SHP77 treated with DMSO at 0.1 percent for 48 hours (cell line): ENCODE measurements at regions not wholly inside any gene's neighbourhood (a gene's known extent, or its start where the extent isn't known, plus 50 kb on each side); places are given as distances from the start of the nearest gene placed in this dataset.

Experiments used
- DNase-seq: peaks from one replicate; lab custom pipeline; 2025; lab: John Stamatoyannopoulos, UW

DNA sequence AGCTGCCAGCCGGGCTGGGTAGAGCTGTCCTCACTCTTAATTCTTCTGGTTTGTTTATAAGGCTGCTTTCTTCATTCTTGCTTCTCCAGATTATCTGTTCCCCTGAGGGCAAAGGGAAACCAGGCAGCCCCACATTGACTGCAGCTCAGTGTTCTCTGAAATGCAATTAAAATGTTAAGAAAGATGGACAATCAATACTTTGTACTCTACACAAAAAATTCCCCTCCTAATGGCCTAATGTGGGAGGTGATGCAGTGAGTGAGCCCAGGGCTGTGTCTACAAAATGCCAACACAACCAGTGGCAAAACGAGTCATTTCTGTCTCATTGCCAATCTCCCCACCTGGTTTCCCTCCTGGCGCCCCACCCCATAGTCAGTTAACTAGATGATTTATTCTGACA lies 541.7 kb upstream of the RAB6C start:
- DNase-seq, result no peak

DNA sequence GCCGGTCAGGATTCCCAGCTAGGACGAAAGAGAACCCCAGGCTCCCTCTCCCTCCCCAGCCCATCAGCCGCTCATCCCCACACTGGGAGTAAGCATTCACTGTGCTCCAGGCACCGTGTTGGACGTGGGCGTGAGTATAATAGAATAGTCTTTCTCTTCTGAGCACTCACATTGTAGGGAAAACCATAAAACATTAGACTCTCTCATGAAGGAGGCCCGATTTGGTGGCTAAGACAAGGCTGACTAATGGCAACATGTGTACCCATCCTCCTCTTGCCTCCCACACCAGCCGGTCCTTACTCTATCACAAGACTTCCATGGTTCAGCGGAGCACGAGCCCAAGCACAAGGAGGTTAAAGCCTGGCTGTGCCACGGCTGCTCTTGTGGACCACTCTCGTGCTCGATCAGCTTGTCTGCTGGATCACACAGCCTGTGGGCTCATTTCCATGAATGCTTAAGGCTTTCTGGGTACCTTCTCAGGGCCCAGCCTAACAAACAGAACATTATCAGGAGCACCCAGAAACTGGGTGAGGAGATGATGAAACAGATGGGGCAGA lies 540.9 kb upstream of the RAB6C start:
- no peak for DNase-seq

DNA sequence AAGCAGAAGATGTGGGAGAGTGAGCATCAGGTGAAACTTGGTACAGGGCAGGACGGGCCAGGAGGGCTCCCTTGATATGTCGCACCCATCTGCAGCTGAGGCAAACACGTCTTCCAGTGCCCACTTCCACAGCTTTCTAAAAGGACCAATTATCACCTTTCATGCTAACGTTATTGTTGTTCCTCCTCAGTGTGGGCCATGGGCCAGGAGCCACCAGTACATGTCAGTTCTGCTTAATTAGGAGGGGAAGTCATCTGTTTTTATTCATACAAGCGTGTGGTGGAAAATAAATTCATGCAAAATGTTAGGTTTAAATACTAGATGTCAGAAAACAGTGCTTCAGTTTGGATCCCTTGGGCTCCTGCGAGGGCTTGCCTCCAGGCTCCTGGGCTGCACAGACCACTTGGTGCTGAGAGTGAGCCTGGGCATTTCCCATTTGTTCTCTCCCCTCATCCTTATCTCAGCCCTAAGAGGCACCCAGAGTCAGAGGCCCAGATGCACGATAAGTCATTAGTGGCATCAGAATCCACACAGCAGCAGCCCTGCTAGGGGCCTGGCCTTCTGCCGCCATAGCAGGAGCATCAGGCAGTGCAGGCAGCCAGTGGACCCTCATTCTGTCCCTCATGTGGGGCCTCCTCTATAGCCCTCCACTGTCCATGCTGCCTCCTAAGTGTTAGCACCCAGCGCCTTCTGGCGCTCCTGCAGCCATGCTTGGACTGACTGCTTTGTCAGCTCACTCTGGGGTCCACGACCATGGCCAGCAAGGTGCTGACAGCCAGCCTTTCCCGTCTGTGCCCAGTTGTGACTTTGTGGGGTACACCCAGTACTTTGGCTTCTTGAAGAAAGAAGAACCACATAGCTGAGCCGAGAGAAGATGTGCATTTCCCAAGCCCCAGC lies 539.8 kb upstream of the RAB6C start:
- DNase-seq, result no peak

DNA sequence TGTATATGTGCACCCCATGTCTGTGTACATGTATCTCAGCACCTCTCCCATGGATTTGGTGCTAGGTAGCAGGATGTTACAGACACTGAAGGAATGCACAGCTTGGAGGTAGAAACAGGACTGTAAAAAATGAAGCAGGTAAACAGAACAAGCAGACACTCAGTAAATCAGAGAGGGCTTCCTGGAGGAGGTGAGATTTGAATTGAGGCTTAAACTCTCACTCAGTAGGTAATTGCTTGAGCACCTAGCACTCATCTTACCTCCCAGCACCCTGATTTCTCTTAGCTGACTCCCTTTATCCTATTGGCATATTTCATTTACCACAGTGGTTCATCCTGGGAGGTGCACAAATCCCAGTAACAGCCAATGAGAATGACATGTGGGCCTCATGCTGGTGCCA lies 537.9 kb upstream of the RAB6C start:
- DNase-seq, result no peak

DNA sequence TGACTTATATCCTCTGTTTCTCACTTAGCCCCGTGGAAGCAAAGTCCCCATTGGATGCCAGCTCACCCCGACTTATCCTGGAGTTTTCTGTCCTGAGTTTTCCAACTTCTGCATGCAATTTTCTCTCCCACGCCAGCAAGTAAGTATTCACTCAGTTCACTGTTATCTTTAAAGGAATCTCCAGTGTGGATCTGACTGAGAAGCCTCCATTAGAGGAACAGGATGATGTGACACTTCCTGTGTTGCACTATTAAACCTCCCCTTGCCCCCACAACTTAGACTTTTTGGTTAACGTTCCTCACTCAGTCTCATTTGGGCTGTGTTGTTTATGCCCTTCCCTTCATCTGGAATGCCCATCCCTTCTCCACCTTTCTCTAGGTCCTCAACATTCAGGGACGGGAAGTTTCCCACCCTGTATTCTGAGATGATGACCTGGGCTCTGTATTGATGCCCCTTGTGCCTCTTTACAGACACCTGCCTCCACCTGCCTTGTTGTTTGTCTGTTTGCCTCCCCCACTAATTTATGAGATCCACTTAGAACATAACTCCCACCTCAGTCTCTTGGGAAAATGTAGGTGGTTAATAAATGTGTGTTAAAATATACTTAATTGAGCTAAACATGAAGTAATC lies 536.1 kb upstream of the RAB6C start:
- no peak for DNase-seq

DNA sequence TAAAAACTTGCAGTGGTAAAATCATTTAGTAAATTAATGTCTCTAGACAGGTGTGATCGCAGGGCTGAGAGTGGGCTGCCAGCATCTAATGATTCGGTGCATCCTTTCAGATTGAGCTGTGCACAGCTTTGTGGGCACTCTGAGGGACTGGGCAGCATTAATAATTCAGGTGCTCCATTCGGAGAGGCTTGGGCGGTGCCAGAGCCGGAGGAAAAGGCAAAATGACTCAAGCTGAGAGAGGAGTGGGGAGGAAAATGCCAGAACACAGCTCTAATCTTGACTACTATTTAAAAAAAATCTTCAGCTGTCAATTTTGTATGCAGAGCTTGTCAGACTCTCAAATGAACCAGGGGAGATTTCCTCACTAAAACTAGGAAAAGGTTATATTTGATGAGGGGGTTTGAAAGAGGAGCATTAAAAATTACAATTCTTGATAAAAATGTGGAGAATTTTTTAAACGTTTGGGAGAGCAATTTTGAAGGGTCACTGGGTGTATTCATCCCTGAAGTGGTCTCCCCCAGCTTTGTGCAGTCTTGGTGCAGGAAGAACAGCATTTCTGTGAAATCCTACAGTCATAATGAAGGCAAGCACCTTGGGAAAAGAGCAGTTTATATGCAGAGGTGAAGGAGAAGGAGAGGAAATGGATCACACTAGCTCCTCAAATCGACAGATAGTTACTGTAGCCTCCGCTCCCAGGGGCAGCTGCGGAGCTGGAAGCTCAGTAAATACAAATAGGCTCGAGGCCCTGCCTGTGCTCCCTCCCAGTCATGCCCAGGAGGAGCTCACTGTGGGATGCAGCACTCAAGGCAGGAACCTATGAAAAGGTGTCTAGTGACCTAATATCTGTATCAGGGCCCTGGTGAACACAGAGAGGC lies 535.4 kb upstream of the RAB6C start:
- no peak for DNase-seq

DNA sequence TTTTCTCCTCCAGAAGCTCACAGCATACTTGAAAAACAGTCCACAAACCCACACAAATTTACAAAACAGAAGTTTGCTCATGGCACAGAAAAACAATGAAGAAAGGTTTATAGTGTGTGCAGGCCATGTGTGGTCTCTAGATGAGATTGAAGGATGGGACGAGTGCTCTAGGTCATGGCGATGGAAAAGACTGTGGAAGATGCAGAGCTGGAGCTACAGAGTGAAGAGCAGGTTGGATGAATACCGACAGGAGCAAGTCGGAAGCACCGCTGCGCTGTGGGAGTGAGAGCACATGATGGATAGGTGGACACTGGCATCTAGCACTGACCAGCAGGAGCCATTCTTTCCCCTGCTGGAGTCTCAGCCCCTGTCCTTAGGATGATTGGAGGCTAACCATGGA lies 534.7 kb upstream of the RAB6C start:
- no peak for DNase-seq

DNA sequence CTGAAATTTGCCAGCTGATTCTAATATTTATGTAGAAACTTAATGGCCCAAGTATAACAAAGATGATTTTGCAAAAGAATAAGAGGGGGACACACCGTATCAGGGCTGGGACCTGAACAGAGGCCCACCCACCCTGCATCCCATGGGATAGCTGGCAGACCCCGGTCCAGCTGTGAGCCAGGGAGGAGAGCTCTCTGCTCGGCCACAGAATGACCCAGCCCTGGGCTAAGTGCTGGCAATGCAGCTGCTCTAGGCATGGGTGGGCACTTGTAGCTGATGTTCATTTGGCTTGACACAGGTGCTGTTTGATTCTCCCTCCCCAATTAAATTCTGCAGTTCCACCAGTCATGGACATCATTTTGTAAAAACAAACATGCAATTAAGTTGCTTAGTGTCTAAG lies 522.8 kb upstream of the RAB6C start:
- DNase-seq, result no peak

DNA sequence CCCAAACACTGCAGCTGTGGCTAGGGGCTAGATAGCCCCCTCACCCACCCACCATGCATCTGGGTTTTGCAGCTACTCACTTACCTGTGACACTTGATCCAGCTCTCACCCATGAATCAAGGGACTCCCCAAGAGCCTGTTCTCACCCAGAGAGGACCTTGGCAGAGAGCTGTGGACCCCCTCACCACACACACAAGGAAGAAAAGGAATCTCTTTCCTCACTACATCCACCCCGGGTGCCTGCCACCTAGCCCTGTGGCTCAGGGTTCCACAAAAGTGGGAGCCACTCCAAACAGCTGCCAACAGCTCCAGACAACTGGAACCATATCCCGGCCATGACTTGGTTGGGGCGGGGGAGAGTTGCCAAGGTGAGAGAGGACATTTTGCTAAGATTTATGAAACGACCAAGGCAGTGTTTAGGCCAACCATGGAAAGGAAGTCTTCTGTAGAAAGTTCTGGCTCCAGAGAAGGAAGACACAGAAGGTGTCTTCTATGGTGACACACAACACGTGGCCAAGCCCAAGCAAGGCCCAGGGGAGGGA lies 522.1 kb upstream of the RAB6C start:
- no peak for DNase-seq

DNA sequence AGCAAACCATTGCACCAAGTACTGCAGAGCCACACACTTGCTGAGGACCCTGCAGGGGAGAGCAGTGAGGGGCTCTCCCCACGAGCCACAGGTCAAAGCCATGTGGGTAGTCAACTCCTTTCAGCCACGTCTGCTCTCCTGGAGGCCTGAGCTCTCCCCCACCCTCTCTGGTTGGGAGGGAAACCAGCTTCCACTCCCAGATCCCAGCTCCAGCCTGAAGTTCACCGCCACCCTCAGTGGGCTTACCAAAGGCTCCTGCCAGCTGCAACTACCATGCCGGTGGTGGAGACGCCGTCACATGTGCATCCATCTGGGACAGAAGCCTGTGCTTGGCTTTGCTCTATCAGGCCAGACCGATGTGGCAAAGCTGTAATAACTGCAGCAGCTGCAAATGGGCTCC lies 521.5 kb upstream of the RAB6C start:
- DNase-seq, result no peak

DNA sequence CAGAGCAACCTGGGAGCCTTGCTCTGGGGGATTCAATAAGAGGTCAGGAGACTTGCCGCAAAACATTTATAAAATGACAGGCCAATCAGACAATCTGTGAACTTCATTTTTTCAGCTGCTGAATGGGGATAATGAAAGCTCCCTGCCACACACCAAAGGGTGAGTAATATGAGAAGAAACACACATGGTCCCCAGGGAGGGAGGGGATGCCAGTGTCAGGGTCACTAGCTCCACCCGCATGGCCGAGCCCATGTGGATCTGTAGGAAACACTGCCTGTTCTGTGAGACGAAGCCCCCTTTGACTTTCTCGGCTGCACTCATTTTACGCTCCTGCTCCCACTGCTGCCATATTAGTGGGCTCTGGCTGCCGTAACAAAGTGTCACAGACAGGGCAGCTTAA lies 521.0 kb upstream of the RAB6C start:
- no peak for DNase-seq

DNA sequence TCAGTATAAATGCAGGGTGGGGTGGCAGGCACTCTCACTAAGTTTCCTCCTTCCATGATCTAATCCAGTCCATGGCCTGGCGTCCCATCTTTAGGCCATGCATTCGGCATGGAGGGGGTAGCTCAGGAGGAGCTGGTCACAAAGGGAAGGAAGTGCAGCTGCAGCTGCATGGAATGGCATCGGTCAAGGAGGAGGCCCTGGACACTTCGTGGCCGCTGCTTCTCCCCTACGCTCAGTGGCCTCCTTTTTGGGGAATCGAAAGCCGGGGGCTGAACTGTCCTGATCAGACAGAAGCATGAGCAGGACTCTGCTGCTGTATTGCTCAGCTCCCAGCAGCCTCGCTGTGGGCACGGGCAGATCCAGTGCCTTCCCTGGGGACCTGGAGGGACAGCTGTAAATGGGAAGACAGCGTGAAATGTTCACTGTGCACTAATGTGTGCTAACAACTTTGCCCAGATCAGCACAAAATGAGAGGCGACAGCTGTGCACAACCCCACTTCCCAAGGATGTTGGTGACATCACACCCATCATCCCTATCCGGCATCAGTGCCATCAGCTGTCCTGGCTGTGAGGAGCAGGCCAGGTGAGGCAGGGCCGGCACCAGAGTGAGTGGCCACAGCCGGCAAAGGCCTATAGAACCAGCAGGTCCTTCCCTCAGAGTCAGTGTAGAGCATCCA lies 520.1 kb upstream of the RAB6C start:
- DNase-seq, result no peak

DNA sequence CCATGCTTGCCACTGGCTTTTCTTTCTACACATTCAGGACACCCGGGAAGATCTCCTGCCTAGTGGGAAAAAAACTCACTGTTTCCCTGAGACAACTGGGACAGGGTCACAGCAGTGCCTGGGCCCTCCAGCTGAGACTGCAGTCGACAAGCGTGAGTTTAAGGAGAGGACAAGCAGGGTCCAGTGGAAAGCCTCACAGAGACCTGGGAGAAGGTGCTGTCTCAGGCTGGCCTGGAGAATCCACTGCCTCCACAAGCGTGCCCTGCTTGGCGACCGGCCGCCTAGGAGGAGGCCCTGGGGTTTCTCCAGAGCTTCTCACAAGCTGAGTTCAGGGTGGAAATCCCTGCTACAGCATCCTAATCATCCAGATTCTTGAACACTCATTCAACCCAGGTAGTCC lies 519.6 kb upstream of the RAB6C start:
- no peak for DNase-seq

DNA sequence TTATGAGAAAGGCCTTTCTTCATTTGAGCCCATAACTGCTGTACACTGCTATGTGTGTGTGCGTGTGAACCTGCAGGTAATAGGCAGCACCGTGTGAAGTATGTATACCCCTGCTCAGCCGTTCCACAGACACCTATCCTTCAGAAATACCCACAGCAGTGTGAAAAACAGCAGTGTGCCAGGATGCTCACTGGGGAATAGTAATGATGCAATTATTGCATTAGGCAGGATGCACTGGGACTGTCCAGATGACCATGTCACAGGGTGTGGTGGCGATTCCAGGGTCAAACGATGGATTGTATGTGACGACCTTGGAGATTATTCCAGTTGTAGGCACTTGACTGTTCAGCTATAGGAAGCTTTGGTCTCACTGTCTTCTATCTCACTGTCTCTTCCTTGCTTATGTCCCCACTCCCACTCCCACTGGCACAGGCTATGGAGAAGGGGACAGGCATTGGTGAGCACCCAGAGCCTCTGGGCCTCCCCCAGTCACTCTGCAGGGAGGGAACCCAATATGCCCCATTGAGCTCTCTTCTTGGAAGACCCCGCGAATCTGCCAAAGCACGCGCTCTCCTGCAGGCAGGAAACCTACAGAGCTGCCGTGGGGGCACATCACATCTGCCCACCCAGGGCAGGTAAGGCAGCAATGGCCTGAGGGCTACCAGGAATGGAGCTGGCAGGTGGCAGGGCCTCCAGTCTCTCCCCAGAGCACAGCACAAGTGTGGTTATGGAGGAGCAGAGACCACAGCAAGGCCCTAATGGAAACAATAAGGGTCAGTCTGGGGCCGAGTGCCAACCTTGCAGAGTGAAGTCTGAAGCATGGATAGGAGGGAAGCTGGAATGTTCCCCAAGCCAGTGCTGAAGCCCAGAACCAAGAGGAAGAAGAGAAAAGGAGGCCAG lies 518.9 kb upstream of the RAB6C start:
- no peak for DNase-seq

DNA sequence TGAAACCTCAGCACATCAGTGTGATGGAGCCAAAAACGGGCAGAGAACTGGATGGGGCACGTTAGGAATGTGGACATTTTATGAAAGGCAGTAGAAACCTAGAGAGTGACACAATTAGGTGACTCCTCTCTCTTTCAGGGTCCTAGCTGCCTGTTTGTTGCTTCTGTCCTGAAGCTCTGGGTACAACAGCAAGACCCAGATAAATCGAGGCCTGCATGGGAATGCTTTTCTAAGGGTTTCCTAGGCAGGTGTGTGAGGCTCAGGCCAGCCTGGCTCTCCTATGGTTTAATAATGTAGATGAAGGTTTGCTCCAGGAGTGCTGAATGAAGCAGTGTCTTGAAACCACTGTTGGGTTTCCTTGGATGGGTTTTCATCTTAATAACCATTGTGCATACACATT lies 517.1 kb upstream of the RAB6C start:
- DNase-seq, result no peak

DNA sequence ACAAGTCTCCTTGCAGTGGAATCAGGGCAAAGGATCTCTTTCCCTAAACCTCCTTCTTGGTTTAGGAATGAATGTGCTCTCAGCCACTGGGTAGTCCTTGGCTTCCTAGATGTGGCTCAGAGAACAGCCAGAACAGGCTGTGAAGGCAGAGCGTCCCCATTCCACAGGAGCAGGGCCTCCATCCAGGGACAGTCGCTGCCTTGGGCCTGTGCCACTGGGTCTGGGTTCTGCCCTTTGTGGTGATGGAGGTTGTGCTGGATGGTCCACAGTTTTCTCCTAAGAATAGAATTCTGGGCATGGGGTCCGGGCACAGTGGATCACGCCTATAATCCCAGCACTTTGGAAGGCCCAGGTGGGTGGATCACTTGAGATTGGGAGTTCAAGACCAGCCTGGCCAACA lies 516.5 kb upstream of the RAB6C start:
- DNase-seq, result no peak

DNA sequence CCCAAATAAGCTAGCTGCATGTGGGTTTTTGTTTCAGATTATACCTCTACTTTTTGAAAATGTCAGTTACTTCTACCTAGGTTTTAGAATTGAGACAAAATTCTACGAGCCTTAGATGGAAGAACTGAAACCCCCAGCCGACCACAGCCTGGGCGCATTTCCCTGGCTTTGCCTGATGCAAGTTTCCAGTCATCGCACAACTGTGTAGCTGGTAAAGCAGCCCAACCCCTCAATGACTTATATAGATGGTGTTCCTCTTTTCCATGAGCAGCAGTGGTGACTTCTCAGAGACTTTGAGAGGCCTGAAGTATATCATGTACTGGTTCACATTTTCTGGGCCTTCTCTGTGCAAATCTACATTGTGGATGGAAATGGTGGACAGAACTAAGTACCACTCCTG lies 515.4 kb upstream of the RAB6C start:
- no peak for DNase-seq

DNA sequence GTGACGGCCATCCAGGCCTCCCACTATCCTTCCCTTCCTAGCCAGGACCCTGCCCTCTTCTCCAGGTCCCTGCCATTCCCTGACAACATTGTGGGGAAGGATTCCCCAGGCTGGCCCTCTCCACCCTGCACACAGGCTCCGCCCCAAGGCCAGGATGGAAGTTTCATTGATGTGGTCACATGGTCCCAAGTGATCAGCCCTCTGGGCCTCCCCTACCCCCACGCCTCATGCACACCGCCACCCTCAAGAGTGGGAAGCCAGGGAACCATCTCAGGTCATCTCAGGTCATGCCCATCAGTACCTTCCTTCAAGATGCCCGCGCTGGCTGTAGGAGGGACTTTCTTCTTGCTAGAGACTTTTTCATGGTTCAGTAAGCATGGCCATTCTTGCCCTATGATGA lies 514.8 kb upstream of the RAB6C start:
- DNase-seq, result no peak

DNA sequence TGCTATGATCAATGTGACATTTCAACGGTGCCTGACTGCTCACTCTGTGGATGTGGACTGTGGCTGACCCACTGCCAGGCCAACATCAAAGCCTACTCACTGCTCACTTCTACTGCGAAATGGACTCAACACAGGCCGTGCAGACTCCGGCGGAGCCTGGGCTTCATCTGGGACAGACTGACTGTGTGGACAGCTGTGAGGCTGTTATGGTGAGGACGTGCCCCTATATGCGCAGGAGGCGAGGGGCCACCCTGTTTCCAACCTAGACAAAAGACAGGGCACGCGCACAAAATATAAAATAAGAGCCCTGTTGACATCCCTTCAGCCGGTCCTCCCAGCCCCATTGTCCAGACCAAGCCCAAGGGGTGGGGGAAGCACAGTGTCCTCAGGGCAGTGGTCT lies 514.4 kb upstream of the RAB6C start:
- DNase-seq, result no peak

DNA sequence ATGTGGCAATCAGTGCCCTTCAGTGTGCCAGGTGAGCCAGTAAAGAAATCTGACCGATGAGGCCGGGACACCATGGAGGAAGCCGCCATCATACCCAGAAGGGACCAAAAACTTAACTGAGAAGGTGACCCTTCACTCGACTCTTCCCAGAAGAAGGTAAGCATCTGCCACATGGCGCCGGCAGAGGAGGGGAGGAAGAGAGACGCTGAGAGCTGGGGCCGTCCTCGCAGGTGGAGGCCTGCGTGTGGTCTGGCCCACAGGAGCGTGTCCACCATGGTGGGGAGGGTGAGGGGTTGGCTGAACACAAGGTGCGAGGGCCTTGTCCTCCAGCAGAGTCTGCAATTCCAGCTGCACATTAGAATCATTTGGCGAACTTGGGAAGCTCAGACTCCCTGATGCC lies 513.1 kb upstream of the RAB6C start:
- no peak for DNase-seq
